SK-N-SH (cell line): ENCODE measurements at regions not wholly inside any gene's neighbourhood (a gene's known extent, or its start where the extent isn't known, plus 50 kb on each side); places are given as distances from the start of the nearest gene placed in this dataset.

Experiments
- CTCF ChIA-PET: fragments of 300-600, 350-600 bp; formaldehyde crosslinking; extraction: SDS; loops from one replicate; lab custom pipeline; 2021; lab: Yijun Ruan, JAX
- POLR2A ChIA-PET: fragments of 350-600 bp; sonication (Branson Sonifier 250); formaldehyde crosslinking; extraction: SDS; loops from one replicate; lab custom pipeline; 2020; ENCODE audit warnings: antibody characterized with exemption, inconsistent platforms; lab: Yijun Ruan, JAX
- DNase-seq: peaks from one replicate; pipeline ENCODE4 v3.0.0; 2012
- H2AFZ ChIP-seq: fragments of 200-600 bp; sonication (generic); 2 replicates; pipeline ENCODE4 v1.8.1; 2016; ENCODE audit warnings: antibody characterized with exemption, mild to moderate bottlenecking, low read depth
- H3F3A ChIP-seq: fragments of 200-600 bp; sonication (generic); replicated peaks from 2 replicates; pipeline ENCODE3; 2016; ENCODE audit warnings: antibody characterized with exemption, mild to moderate bottlenecking; ENCODE audit not compliant: insufficient read depth
- H3K27ac ChIP-seq, 2 experiments: fragments of 200-500 bp in 1 of 2; fragments of 200-600 bp in 1 of 2; sonication (Bioruptor generic) in 1 of 2; sonication (generic), shearing (Covaris generic) in 1 of 2; 2 replicates each; pipeline versions ENCODE4 v1.5.1 to v1.6.1; 2014 to 2016; ENCODE audit warnings: low read depth in 2 of 2, inconsistent platforms in 1 of 2, low read length in 1 of 2, mild to moderate bottlenecking in 1 of 2, mixed read lengths in 1 of 2
- H3K27me3 ChIP-seq: fragments of 200-600 bp; sonication (generic), shearing (Covaris generic); 2 replicates; pipeline ENCODE4 v1.6.1; 2016; ENCODE audit warnings: mixed run types; ENCODE audit not compliant: insufficient read depth
- H3K36me3 ChIP-seq, 2 experiments: fragments of 200-500 bp in 1 of 2; fragments of 200-600 bp in 1 of 2; sonication (Bioruptor generic) in 1 of 2; sonication (generic) in 1 of 2; replicated peaks in 1 of 2; 2 replicates each; pipeline versions ENCODE3 to v1.5.1; 2014 to 2016; ENCODE audit warnings: low read length in 1 of 2, mild to moderate bottlenecking in 1 of 2; ENCODE audit not compliant: insufficient read depth in 2 of 2, control insufficient read depth in 1 of 2
- H3K4me1 ChIP-seq, 2 experiments: fragments of 200-500 bp in 1 of 2; fragments of 200-600 bp in 1 of 2; sonication (Bioruptor generic) in 1 of 2; sonication (generic), shearing (Covaris generic) in 1 of 2; 2 replicates each; pipeline versions ENCODE4 v1.5.1 to v1.6.1; 2014 to 2016; ENCODE audit warnings: low read depth in 1 of 2, low read length in 1 of 2, mixed run types in 1 of 2; ENCODE audit not compliant: insufficient read depth in 2 of 2, control insufficient read depth in 1 of 2
- H3K4me2 ChIP-seq: fragments of 200-600 bp; sonication (generic), shearing (Covaris generic); 2 replicates; pipeline ENCODE4 v1.6.1; 2017; ENCODE audit warnings: mixed run types
- H3K4me3 ChIP-seq, 2 experiments: fragments of 200-500 bp in 1 of 2; fragments of 200-600 bp in 1 of 2; sonication (Bioruptor generic) in 1 of 2; sonication (generic), shearing (Covaris generic) in 1 of 2; 2 replicates each; pipeline versions ENCODE4 v1.5.1 to v1.8.1; 2014 to 2016; ENCODE audit warnings: low read depth in 2 of 2, inconsistent platforms in 1 of 2, low read length in 1 of 2, mild to moderate bottlenecking in 1 of 2, mixed read lengths in 1 of 2, moderate library complexity in 1 of 2
- H3K79me2 ChIP-seq: fragments of 200-600 bp; sonication (generic); 2 replicates; pipeline ENCODE4 v1.8.1; 2017; ENCODE audit warnings: mild to moderate bottlenecking; ENCODE audit not compliant: insufficient read depth
- H3K9ac ChIP-seq: fragments of 200-600 bp; sonication (generic); 2 replicates; pipeline ENCODE4 v1.6.1; 2017; ENCODE audit warnings: mixed run types
- H3K9me2 ChIP-seq: fragments of 200-600 bp; sonication (generic); 2 replicates; pipeline ENCODE4 v1.6.1; 2017; ENCODE audit warnings: mixed run types
- H3K9me3 ChIP-seq: fragments of 200-600 bp; sonication (generic); 2 replicates; pipeline ENCODE4 v1.6.1; 2017; ENCODE audit warnings: mixed run types, mild to moderate bottlenecking, moderate library complexity
- H4K20me1 ChIP-seq: fragments of 200-600 bp; sonication (generic); 2 replicates; pipeline ENCODE4 v1.6.1; 2017; ENCODE audit warnings: mild to moderate bottlenecking, mixed run types; ENCODE audit not compliant: insufficient read depth
- ELF1 ChIP-seq: IDR thresholded peaks from 2 replicates; pipeline ENCODE4 v1.4.0; 2012
- EZH2phosphoT487 ChIP-seq: fragments of 200-600 bp; sonication (generic); IDR thresholded peaks from 2 replicates; pipeline ENCODE4 v1.6.1; 2017; ENCODE audit warnings: low read depth, mixed run types, mild to moderate bottlenecking, antibody characterized with exemption, moderate library complexity, borderline replicate concordance
- FOSL2 ChIP-seq: IDR thresholded peaks from 2 replicates; pipeline ENCODE4 v1.4.0; 2012; ENCODE audit warnings: low read depth, mild to moderate bottlenecking, moderate library complexity, borderline replicate concordance
- FOXJ3 ChIP-seq: sonication (generic); formaldehyde crosslinking; IDR thresholded peaks from 2 replicates; pipeline ENCODE4 v1.5.1; 2020; ENCODE audit warnings: mild to moderate bottlenecking, missing genetic modification reagents
- GATA2 ChIP-seq: sonication (generic); formaldehyde crosslinking; IDR thresholded peaks from 2 replicates; pipeline ENCODE4 v1.5.0; 2020; ENCODE audit warnings: mild to moderate bottlenecking, missing genetic modification reagents
- IRF3 ChIP-seq: fragments of 150-350 bp; IDR thresholded peaks from 2 replicates; pipeline ENCODE4 v1.6.1; 2016; ENCODE audit warnings: mild to moderate bottlenecking, low read depth, low read length
- JUND ChIP-seq: IDR thresholded peaks from 2 replicates; pipeline ENCODE4 v1.4.0; 2012
- MAX ChIP-seq: IDR thresholded peaks from 2 replicates; pipeline ENCODE4 v1.4.0; 2012; ENCODE audit warnings: low read depth
- MXI1 ChIP-seq: IDR thresholded peaks from 2 replicates; pipeline ENCODE4 v1.6.1; 2012; ENCODE audit warnings: mild to moderate bottlenecking, low read depth, low read length, improper control_type of control experiment
- NFIC ChIP-seq: IDR thresholded peaks from 2 replicates; pipeline ENCODE4 v1.4.0; 2012; ENCODE audit warnings: borderline replicate concordance
- POLR2AphosphoS5 ChIP-seq: IDR thresholded peaks from 2 replicates; pipeline ENCODE4 v1.6.1; 2012; ENCODE audit warnings: low read depth, low read length
- RAD21 ChIP-seq: IDR thresholded peaks from 2 replicates; pipeline ENCODE4 v1.6.1; 2012; ENCODE audit warnings: mild to moderate bottlenecking, low read length
- RCOR1 ChIP-seq: fragments of 150-350 bp; IDR thresholded peaks from 2 replicates; pipeline ENCODE4 v1.6.1; 2017; ENCODE audit warnings: antibody characterized with exemption, low read length
- RFX5 ChIP-seq: IDR thresholded peaks from 2 replicates; pipeline ENCODE4 v1.6.1; 2012; ENCODE audit warnings: mild to moderate bottlenecking, improper control_type of control experiment, low read length
- RXRA ChIP-seq: IDR thresholded peaks from 2 replicates; pipeline ENCODE4 v1.4.0; 2012; ENCODE audit warnings: low read depth, mild to moderate bottlenecking, borderline replicate concordance
- SIN3A ChIP-seq: IDR thresholded peaks from 2 replicates; pipeline ENCODE4 v1.6.1; 2012; ENCODE audit warnings: low read depth, mild to moderate bottlenecking, low read length, moderate library complexity, borderline replicate concordance
- SMC3 ChIP-seq: IDR thresholded peaks from 2 replicates; pipeline ENCODE4 v1.6.1; 2012; ENCODE audit warnings: low read depth, low read length, improper control_type of control experiment
- TAF1 ChIP-seq: IDR thresholded peaks from 2 replicates; pipeline ENCODE4 v1.6.1; 2012; ENCODE audit warnings: low read depth, mild to moderate bottlenecking, low read length, moderate library complexity, borderline replicate concordance
- TCF12 ChIP-seq: IDR thresholded peaks from 2 replicates; pipeline ENCODE4 v1.4.0; 2012
- TEAD4 ChIP-seq: IDR thresholded peaks from 2 replicates; pipeline ENCODE4 v1.4.0; 2012; ENCODE audit warnings: mild to moderate bottlenecking, borderline replicate concordance; ENCODE audit not compliant: insufficient read depth
- YY1 ChIP-seq: IDR thresholded peaks from 2 replicates; pipeline ENCODE4 v1.4.0; 2012; ENCODE audit warnings: low read depth, mild to moderate bottlenecking
- ZBTB33 ChIP-seq: IDR thresholded peaks from 2 replicates; pipeline ENCODE4 v1.4.0; 2012; ENCODE audit warnings: low read depth, borderline replicate concordance
- WGBS: methylation state at CpG from one replicate; pipeline ENCODE4 v1.1.6; 2017; ENCODE audit warnings: low lambda C conversion rate; 5-methylcytosine and 5-hydroxymethylcytosine counted together
- TF ChIP-seq, protein P1 (sequence below): fragments of 200-600 bp; sonication (generic); IDR thresholded peaks from 2 replicates; pipeline ENCODE4 v1.6.1; 2017; ENCODE audit warnings: antibody characterized with exemption, mild to moderate bottlenecking, moderate library complexity
- TF ChIP-seq, protein P2 (sequence below): IDR thresholded peaks from 2 replicates; pipeline ENCODE4 v1.6.1; 2012; ENCODE audit warnings: mild to moderate bottlenecking, low read depth, low read length, moderate library complexity

DNA sequence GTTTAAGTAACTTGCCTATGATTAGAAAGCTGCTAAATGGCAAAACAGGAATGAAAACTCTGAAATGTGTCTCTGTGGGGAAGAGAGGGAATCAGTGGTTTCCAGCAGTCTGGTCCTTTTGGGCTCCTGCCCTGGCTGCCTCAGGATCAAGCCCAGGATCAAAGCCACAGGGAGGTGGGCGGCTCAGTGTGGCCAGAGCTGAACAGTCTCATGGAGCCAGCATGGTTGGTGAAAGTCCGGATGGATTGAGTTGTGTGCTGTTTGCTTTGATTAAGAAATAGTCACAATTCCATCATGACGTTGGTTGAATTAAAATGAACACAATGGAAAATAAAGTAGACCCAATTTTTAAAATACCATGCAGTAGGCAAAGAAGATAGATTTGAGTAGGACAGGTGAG, 344.2 kb downstream of the LPIN1 start (continued):
- no peak for TF ChIP-seq TAF1
- TF ChIP-seq JUND: no peak
- TF ChIP-seq, all 33 proteins: peak for 0

DNA sequence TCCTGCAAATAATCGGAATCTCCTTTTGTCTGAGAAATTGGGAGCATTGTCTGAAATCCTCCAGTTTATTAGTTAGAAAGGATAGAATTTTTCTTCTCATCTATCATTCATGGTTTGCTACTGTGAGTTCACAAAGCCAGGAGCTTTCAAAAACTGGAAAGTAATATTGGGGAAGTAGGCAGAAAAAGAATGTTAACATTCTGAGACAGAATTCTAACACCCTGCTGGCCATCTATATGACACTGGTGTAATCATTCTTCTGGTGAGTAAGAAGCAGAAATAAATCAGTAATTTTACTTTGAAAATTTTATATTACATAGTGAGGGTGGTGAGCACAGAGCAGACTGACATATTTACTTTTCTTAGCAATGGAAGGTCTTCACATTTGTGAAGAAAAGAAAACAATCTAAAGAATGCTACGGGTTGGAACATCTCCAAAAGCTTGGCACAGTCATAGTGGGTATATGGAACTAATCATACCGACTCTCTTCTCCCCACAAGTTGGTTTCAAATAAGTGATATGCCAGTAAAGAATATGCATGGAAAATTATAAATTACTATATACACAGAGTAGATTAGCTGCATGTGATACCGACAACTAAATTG, 344.9 kb downstream of the LPIN1 start:
- Histone ChIP-seq H4K20me1 (no peaks in the 10 kb centered on the region), H3F3A (no peaks in the 10 kb centered on the region), H3K9ac (no peak overlapping the region), H3K36me3 (no peaks in the 10 kb centered on the region), H3K27me3 (no peaks in the 10 kb centered on the region), H2AFZ (no peak overlapping the region), H3K9me3 (no peaks in the 10 kb centered on the region), H3K4me3 (no peak overlapping the region), H3K27ac (peak overlapping the region in 1 of 2 experiments; percentile 17; a peak in 1 of 4 replicates), H3K4me2 (no peak overlapping the region), H3K4me1 (peaks cover 0 to 4% of the 10 kb centered on the region in 2 experiments; a peak in 1 of 4 replicates), H3K9me2 (no peaks in the 10 kb centered on the region), H3K79me2 (no peaks in the 10 kb centered on the region)
- ChIA-PET CTCF (interaction anchor here (1.1 kb wide), 1 partner anchor 15 kb away, joined by 3 read pairs; no protein-coding TSS in a partner anchor), POLR2A (no interaction called here)
- DNase-seq: no peak
- 63% methylated on average over 4 of the region's 4 CpGs for WGBS
- TF ChIP-seq FOXJ3 (no peak), YY1 (no peak), RAD21 (no peak), ELF1 (no peak), RFX5 (no peak), JUND (no peak), MXI1 (no peak), GATA2 (CRISPR knock-in tag) (no peak), TEAD4 (0 out of 2 replicates have a peak, but pooled peaks have one; percentile 29), RCOR1 (no peak), SMC3 (no peak), ZBTB33 (no peak), POLR2AphosphoS5 (no peak), IRF3 (no peak), TAF1 (no peak), EZH2phosphoT487 (no peak), RXRA (no peak), FOSL2 (peak; percentile 24; the same call in 1 of the 2 replicates), TCF12 (peak; percentile 77), MAX (no peak), SIN3A (0 out of 2 replicates have a peak, but pooled peaks have one; percentile 24), NFIC (peak; percentile 86)
- TF ChIP-seq, protein P1, sequence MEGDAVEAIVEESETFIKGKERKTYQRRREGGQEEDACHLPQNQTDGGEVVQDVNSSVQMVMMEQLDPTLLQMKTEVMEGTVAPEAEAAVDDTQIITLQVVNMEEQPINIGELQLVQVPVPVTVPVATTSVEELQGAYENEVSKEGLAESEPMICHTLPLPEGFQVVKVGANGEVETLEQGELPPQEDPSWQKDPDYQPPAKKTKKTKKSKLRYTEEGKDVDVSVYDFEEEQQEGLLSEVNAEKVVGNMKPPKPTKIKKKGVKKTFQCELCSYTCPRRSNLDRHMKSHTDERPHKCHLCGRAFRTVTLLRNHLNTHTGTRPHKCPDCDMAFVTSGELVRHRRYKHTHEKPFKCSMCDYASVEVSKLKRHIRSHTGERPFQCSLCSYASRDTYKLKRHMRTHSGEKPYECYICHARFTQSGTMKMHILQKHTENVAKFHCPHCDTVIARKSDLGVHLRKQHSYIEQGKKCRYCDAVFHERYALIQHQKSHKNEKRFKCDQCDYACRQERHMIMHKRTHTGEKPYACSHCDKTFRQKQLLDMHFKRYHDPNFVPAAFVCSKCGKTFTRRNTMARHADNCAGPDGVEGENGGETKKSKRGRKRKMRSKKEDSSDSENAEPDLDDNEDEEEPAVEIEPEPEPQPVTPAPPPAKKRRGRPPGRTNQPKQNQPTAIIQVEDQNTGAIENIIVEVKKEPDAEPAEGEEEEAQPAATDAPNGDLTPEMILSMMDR: no peak
- TF ChIP-seq, protein P2, sequence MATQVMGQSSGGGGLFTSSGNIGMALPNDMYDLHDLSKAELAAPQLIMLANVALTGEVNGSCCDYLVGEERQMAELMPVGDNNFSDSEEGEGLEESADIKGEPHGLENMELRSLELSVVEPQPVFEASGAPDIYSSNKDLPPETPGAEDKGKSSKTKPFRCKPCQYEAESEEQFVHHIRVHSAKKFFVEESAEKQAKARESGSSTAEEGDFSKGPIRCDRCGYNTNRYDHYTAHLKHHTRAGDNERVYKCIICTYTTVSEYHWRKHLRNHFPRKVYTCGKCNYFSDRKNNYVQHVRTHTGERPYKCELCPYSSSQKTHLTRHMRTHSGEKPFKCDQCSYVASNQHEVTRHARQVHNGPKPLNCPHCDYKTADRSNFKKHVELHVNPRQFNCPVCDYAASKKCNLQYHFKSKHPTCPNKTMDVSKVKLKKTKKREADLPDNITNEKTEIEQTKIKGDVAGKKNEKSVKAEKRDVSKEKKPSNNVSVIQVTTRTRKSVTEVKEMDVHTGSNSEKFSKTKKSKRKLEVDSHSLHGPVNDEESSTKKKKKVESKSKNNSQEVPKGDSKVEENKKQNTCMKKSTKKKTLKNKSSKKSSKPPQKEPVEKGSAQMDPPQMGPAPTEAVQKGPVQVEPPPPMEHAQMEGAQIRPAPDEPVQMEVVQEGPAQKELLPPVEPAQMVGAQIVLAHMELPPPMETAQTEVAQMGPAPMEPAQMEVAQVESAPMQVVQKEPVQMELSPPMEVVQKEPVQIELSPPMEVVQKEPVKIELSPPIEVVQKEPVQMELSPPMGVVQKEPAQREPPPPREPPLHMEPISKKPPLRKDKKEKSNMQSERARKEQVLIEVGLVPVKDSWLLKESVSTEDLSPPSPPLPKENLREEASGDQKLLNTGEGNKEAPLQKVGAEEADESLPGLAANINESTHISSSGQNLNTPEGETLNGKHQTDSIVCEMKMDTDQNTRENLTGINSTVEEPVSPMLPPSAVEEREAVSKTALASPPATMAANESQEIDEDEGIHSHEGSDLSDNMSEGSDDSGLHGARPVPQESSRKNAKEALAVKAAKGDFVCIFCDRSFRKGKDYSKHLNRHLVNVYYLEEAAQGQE: no peak
